HG03139 (cell line): ENCODE measurements at regions not wholly inside any gene's neighbourhood (a gene's known extent, or its start where the extent isn't known, plus 50 kb on each side); places are given as distances from the start of the nearest gene placed in this dataset.
A peak's percentile ranks its signal among the peaks of the same experiment; 100 is the strongest.
"Not testable (repeated sequence)": the region's sequence is repeated elsewhere in the genome, so short reads cannot be mapped to it uniquely, and the experiment has no call there.

ENCODE experiments used
- ATAC-seq: cut with Tn5 transposase; IDR thresholded peaks from one replicate; pipeline ENCODE4 v1.9.1; 2021; ENCODE audit not compliant: unreplicated experiment

GRCh38 chr4:184282251-184282713, 64.6 kb upstream of the ENPP6 start:
- peak; percentile 28 for ATAC-seq

GRCh38 chr4:184281231-184282139, 63.8 kb upstream of the ENPP6 start:
- peak; percentile 26 for ATAC-seq

GRCh38 chr4:184280591-184281071, 63.0 kb upstream of the ENPP6 start:
- ATAC-seq: peak; percentile 38

- no peak for ATAC-seq
Measured at GRCh38 chr4:184280137-184280536, 62.5 kb upstream of the ENPP6 start.

- ATAC-seq: no peak
Measured at GRCh38 chr4:184279496-184280061, 61.9 kb upstream of the ENPP6 start.

GRCh38 chr4:184277769-184278168, 60.1 kb upstream of the ENPP6 start:
- not testable (repeated sequence) for ATAC-seq

- ATAC-seq: not testable (repeated sequence)
Measured at GRCh38 chr4:184277010-184277409, 59.3 kb upstream of the ENPP6 start.

GRCh38 chr4:184276346-184276745, 58.7 kb upstream of the ENPP6 start:
- not testable (repeated sequence) for ATAC-seq

GRCh38 chr4:184275766-184276165, 58.1 kb upstream of the ENPP6 start:
- no peak for ATAC-seq

- ATAC-seq: no peak
Measured at GRCh38 chr4:184274286-184274951, 56.7 kb upstream of the ENPP6 start.

GRCh38 chr4:184273166-184274147, 55.8 kb upstream of the ENPP6 start:
- no peak for ATAC-seq

GRCh38 chr4:184270808-184271413, 53.2 kb upstream of the ENPP6 start:
- ATAC-seq: no peak

GRCh38 chr4:184269879-184270430, 52.3 kb upstream of the ENPP6 start:
- no peak for ATAC-seq

- no peak for ATAC-seq
Measured at GRCh38 chr4:184268584-184269160, 51.0 kb upstream of the ENPP6 start.

GRCh38 chr4:184267673-184268583, 50.3 kb upstream of the ENPP6 start:
- peak; percentile 72 for ATAC-seq
